ENCODE measurements at regions not wholly inside any gene's neighbourhood (a gene's known extent, or its start where the extent isn't known, plus 50 kb on each side); places are given as distances from the start of the nearest gene placed in this dataset.

DNA sequence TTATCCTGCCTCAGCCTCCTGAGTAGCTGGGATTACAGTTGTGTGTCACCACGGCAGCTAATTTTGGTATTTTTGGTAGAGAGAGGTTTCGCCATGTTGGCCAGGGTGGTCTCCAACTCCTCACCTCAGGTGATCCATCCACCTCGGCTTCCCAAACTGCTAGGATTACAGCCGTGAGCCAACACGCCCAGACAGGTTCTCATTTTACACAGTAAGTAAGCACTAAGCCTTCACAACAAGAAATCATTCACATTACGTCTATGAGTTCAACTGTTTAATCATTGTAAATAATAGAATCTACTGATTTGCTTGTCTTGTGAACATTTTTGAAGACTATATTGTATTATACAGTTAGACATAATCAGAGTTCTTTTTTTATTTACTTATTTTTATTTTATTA is 131.5 kb upstream of the LRATD1 start:
- no peak for TF ChIP-seq CEBPB (IDR thresholded peaks at IDR 0.05; ENCODE audit: low read depth, low read length)
- TF ChIP-seq EGR1 (IDR thresholded peaks at IDR 0.05; ENCODE audit: borderline replicate concordance, low read depth, low read length): no peak
- TF ChIP-seq EZH2 (IDR thresholded peaks at IDR 0.05; ENCODE audit: low read depth, low read length, severe bottlenecking): no peak
- TF ChIP-seq SP1 (IDR thresholded peaks at IDR 0.05; ENCODE audit: low read depth, low read length): no peak
- TF ChIP-seq SP2 (IDR thresholded peaks at IDR 0.05; ENCODE audit: low read length): no peak
- TF ChIP-seq TBP (IDR thresholded peaks at IDR 0.05; ENCODE audit: low read depth, low read length): no peak
- TF ChIP-seq TEAD4 (IDR thresholded peaks at IDR 0.05; ENCODE audit: low read depth, low read length): no peak

Measured in H1 (cell line).